ENCODE measurements at regions not wholly inside any gene's neighbourhood (a gene's known extent, or its start where the extent isn't known, plus 50 kb on each side); places are given as distances from the start of the nearest gene placed in this dataset.

DNA sequence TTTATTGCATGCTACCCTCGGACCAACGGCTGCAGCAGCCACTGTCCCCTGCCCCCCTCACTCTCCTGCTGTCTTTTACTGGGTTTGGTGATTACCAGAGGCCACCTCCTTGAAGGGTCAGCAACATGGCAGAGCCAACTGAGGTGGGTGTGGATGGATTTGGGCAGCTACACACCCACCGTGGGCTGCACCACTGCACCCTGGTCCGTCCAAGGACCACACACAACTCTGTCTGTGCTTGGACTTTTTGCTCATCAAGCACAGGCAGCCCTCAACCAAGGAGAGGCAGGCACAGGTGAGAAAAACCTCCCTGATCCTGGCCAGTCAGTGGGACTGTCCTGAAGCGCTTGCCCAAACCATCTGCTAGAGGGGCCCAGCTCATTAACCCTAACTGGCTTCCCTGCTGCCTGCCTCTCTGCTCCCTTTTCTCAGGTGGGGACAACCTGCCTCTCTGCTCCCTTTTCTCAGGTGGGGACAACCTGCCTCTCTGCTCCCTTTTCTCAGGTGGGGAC is 239.5 kb upstream of the PITRM1 start:
- TF ChIP-seq, protein P1, sequence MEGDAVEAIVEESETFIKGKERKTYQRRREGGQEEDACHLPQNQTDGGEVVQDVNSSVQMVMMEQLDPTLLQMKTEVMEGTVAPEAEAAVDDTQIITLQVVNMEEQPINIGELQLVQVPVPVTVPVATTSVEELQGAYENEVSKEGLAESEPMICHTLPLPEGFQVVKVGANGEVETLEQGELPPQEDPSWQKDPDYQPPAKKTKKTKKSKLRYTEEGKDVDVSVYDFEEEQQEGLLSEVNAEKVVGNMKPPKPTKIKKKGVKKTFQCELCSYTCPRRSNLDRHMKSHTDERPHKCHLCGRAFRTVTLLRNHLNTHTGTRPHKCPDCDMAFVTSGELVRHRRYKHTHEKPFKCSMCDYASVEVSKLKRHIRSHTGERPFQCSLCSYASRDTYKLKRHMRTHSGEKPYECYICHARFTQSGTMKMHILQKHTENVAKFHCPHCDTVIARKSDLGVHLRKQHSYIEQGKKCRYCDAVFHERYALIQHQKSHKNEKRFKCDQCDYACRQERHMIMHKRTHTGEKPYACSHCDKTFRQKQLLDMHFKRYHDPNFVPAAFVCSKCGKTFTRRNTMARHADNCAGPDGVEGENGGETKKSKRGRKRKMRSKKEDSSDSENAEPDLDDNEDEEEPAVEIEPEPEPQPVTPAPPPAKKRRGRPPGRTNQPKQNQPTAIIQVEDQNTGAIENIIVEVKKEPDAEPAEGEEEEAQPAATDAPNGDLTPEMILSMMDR (conservative IDR thresholded peaks at IDR 0.05; ENCODE audit: low read length): no peak
- TF ChIP-seq EZH2phosphoT487 (IDR thresholded peaks at IDR 0.05; ENCODE audit: borderline replicate concordance): no peak
